ENCODE measurements at regions not wholly inside any gene's neighbourhood (a gene's known extent, or its start where the extent isn't known, plus 50 kb on each side); places are given as distances from the start of the nearest gene placed in this dataset.

GRCh38 chr2:37507703-37508102 lies 163.3 kb downstream of the QPCT start:
- Mint-ChIP-seq H3K27ac (ENCODE audit: unreplicated experiment) (no peak overlapping the region), H3K27me3 (ENCODE audit: unreplicated experiment) (peaks cover 3% of the 10 kb centered on the region), H3K4me3 (ENCODE audit: unreplicated experiment) (no peak overlapping the region), H3K4me1 (ENCODE audit: unreplicated experiment) (no peaks in the 10 kb centered on the region), H3K9me3 (ENCODE audit: unreplicated experiment) (no peaks in the 10 kb centered on the region), H3K36me3 (ENCODE audit: low read depth, unreplicated experiment) (no peaks in the 10 kb centered on the region)
- TF ChIP-seq CTCF (IDR thresholded peaks at IDR 0.05; ENCODE audit: unreplicated experiment) = no peak
- no peak for DNase-seq (ENCODE audit: low spot score)

- Mint-ChIP-seq H3K36me3 (ENCODE audit: low read depth, unreplicated experiment) (no peaks in the 10 kb centered on the region), H3K27ac (ENCODE audit: unreplicated experiment) (no peak overlapping the region), H3K27me3 (ENCODE audit: unreplicated experiment) (no peaks in the 10 kb centered on the region), H3K4me1 (ENCODE audit: unreplicated experiment) (no peaks in the 10 kb centered on the region), H3K9me3 (ENCODE audit: unreplicated experiment) (no peaks in the 10 kb centered on the region), H3K4me3 (ENCODE audit: unreplicated experiment) (no peak overlapping the region)
- no peak for DNase-seq (ENCODE audit: low spot score)
- no peak for TF ChIP-seq CTCF (IDR thresholded peaks at IDR 0.05; ENCODE audit: unreplicated experiment)
These were observed 158.5 kb downstream of the CDC42EP3 start for GRCh38 chr2:37512971-37513370.

- Mint-ChIP-seq H3K27ac (ENCODE audit: unreplicated experiment) (no peak overlapping the region), H3K36me3 (ENCODE audit: low read depth, unreplicated experiment) (no peaks in the 10 kb centered on the region), H3K4me1 (ENCODE audit: unreplicated experiment) (no peaks in the 10 kb centered on the region), H3K27me3 (ENCODE audit: unreplicated experiment) (no peaks in the 10 kb centered on the region), H3K4me3 (ENCODE audit: unreplicated experiment) (no peak overlapping the region), H3K9me3 (ENCODE audit: unreplicated experiment) (no peaks in the 10 kb centered on the region)
- TF ChIP-seq CTCF (IDR thresholded peaks at IDR 0.05; ENCODE audit: unreplicated experiment) = no peak
- no peak for DNase-seq (ENCODE audit: low spot score)
These were observed 147.6 kb downstream of the CDC42EP3 start for GRCh38 chr2:37523814-37524362.

- Mint-ChIP-seq H3K4me1 (ENCODE audit: unreplicated experiment) (no peaks in the 10 kb centered on the region), H3K36me3 (ENCODE audit: low read depth, unreplicated experiment) (no peaks in the 10 kb centered on the region), H3K27ac (ENCODE audit: unreplicated experiment) (no peak overlapping the region), H3K27me3 (ENCODE audit: unreplicated experiment) (no peaks in the 10 kb centered on the region), H3K4me3 (ENCODE audit: unreplicated experiment) (no peak overlapping the region), H3K9me3 (ENCODE audit: unreplicated experiment) (no peaks in the 10 kb centered on the region)
- DNase-seq (ENCODE audit: low spot score) = no peak
- no peak for TF ChIP-seq CTCF (IDR thresholded peaks at IDR 0.05; ENCODE audit: unreplicated experiment)
These were observed 145.1 kb downstream of the CDC42EP3 start for GRCh38 chr2:37526323-37526722.

GRCh38 chr2:37526856-37527255 lies 144.6 kb downstream of the CDC42EP3 start:
- DNase-seq (ENCODE audit: low spot score) = no peak
- Mint-ChIP-seq H3K9me3 (ENCODE audit: unreplicated experiment) (no peaks in the 10 kb centered on the region), H3K27ac (ENCODE audit: unreplicated experiment) (no peak overlapping the region), H3K27me3 (ENCODE audit: unreplicated experiment) (no peaks in the 10 kb centered on the region), H3K4me3 (ENCODE audit: unreplicated experiment) (no peak overlapping the region), H3K36me3 (ENCODE audit: low read depth, unreplicated experiment) (no peaks in the 10 kb centered on the region), H3K4me1 (ENCODE audit: unreplicated experiment) (no peaks in the 10 kb centered on the region)
- no peak for TF ChIP-seq CTCF (IDR thresholded peaks at IDR 0.05; ENCODE audit: unreplicated experiment)

Measured in endothelial cell (in vitro differentiated cells).